Tibial nerve (tissue), 4 donors: ENCODE measurements at regions not wholly inside any gene's neighbourhood (a gene's known extent, or its start where the extent isn't known, plus 50 kb on each side); places are given as distances from the start of the nearest gene placed in this dataset.

Experiments
- EP300 ChIP-seq, 2 donors: sonication (generic); formaldehyde crosslinking; IDR thresholded peaks; one replicate each; pipeline ENCODE4 v1.6.1; 2017; ENCODE audit warnings: antibody characterized with exemption in 2 of 2, mild to moderate bottlenecking in 1 of 2
- POLR2A ChIP-seq, 2 donors: fragments of 450-650 bp; IDR thresholded peaks; one replicate each; pipeline ENCODE4 v1.6.1; 2017; ENCODE audit warnings: antibody characterized with exemption in 2 of 2, mild to moderate bottlenecking in 2 of 2, moderate library complexity in 2 of 2
- TF ChIP-seq, protein P1 (sequence below), 5 experiments: fragments of 200-600 bp in 3 of 5; fragments of 450-650 bp in 2 of 5; sonication (generic) in 3 of 5; IDR thresholded peaks; one replicate each; pipeline ENCODE4 v1.5.1; 2016 to 2019; ENCODE audit warnings: antibody characterized with exemption in 5 of 5, mild to moderate bottlenecking in 3 of 5, moderate library complexity in 2 of 5

DNA sequence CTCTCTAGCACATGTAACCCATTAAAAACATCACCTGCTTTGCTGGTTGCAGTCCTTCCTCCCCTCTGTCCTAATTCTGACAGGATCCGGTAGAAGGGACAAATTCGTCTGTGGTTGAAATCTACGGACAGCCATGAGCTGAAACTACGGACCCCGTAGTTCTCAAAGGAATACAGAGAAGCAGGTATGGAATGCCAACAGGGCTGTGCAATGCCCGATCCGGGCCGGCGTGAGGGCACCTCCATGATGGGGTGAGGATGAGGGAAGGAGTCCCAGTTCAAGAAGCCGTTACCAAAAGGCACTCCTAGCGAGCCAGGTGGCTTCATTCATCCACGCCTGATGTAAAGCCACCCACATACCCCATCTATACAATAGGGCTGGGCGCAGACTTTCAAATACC lies 160.0 kb upstream of the NSMCE3 start:
- no peak for TF ChIP-seq POLR2A (IDR thresholded peaks at IDR 0.05)
- TF ChIP-seq, protein P1, sequence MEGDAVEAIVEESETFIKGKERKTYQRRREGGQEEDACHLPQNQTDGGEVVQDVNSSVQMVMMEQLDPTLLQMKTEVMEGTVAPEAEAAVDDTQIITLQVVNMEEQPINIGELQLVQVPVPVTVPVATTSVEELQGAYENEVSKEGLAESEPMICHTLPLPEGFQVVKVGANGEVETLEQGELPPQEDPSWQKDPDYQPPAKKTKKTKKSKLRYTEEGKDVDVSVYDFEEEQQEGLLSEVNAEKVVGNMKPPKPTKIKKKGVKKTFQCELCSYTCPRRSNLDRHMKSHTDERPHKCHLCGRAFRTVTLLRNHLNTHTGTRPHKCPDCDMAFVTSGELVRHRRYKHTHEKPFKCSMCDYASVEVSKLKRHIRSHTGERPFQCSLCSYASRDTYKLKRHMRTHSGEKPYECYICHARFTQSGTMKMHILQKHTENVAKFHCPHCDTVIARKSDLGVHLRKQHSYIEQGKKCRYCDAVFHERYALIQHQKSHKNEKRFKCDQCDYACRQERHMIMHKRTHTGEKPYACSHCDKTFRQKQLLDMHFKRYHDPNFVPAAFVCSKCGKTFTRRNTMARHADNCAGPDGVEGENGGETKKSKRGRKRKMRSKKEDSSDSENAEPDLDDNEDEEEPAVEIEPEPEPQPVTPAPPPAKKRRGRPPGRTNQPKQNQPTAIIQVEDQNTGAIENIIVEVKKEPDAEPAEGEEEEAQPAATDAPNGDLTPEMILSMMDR (IDR thresholded peaks at IDR 0.05): no peak
- no peak for TF ChIP-seq EP300 (IDR thresholded peaks at IDR 0.05)
